UCSD-AML1 (cell line): ENCODE measurements at regions not wholly inside any gene's neighbourhood (a gene's known extent, or its start where the extent isn't known, plus 50 kb on each side); places are given as distances from the start of the nearest gene placed in this dataset.
"Not testable (repeated sequence)": the region's sequence is repeated elsewhere in the genome, so short reads cannot be mapped to it uniquely, and the experiment has no call there.

Experiments used
- DNase-seq: peaks from one replicate; lab custom pipeline; 2025; ENCODE audit not compliant: unreplicated experiment; lab: John Stamatoyannopoulos, UW

DNA sequence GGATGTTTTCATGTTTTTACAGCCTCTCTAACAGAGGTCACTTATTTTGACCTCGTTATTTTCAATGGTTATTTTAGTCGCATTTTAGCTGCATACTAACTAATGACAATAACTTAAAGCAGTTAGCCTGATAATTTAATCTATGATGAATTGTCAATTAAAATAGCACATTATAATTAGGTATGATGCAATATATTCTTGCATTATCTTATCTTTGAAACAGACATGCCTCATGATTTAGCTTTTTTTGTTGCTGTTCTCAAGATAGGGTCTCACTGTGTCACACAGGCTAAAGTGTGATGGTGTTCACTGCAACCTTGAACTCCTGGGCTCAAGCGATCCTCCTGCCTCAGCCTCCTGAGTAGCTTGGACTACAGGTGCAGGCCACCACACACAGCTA, 126.4 kb downstream of the KBTBD2 start:
- no peak for DNase-seq

DNA sequence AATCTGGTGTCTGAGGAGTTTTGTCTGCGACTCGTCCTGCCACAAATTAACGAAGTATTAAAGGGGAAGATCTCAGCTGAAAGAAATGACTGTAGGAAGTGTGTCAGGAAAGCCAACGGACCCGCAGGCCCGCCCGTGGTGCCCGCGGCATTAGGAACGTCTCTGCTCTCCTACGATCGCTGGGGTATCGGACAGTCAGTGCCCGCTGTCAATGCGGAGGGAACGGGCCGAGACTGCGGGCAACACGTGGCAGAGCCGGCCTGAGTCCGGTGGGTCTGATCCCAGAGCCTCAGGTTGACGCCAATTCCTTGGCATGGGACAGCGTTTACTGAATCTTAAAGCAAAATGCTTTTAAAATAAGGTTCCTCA, 128.7 kb downstream of the KBTBD2 start:
- no peak for DNase-seq

DNA sequence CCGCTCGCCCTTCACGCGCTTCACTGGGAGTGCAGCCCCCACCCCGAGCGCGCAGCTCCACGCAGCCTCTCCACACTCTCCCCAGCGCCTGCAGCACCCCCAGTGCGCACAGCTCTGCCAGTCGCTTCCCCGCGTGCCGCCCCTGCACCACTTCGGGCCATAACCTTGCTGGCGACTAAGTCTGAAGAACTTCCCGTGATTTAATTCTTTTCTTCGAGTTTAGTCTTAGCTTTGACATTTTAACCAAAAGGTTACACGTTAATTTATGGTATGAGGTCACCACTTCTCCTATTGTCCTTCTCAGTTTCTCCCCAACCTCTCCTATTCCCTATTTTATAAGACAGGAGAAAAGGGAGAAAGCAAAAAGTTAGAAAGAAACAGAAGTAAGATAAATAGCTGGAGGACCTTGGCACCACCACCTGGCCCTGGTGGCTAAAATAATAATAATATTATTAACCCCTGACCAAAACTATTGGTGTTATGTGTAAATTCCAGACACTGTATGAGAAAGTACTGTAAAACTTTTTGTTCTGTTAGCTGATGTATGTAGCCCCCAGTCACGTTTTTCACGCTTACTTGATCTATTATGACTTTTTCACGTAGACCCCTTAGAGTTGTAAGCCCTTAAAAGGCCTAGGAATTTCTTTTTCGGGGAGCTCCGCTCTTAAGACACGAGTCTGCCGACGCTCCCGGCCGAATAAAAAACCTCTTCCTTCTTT, 129.2 kb downstream of the KBTBD2 start:
- DNase-seq, result not testable (repeated sequence)

DNA sequence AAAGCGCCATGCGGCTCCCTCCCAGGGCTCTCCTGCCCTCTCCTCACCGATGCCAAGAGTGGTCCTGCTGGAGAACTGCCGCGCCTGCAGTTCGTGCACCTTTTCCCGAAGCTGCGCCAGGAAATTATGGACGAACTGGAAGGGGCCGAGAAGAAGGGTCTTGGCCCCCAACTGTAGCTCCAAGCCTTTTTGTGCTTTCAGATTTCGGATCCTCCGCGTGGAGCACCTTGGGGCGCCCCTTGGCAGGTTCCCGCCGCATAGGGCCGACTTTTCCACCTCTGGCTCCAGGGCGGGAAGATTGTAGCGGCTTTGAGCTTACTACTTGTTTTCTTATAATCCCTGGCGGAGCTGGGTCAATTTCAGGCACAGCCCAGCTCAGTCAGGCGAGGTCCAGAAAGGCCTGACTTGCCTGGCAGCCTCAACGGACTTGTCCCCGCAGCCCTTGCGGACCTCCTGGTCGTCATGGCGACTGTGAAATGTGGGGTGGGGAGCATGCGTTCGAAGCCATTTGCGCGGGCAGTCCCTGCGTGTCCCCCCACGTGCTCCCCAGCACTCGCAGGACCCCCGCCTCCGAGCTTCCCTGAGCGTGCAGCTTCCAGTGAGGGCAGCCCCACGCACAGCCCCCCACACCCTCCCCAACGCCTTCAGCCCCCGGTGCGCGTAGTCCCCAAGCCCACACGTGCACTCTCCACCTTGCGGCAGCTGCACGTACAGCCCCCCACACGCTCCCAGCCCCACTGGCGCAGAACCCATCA, 129.9 kb downstream of the KBTBD2 start:
- no peak for DNase-seq

DNA sequence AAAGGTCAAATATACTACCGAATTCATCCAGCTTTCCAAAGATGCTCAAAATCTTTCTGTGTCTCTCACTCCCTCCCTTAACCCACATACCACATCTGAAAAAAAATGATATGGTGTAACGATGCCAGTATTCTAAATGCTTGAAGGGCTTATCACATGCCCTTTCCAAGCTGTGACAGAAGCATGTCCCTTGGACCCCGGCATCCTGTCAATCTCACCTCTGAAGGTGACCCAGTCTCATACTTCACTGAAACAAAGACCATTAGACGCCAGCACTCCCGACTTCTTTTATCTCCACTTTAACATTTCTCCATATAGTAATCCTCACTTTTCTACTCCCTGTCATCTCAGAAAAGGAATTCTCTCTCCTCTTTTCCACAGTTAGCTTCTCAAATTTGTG, 130.8 kb downstream of the KBTBD2 start:
- DNase-seq, result not testable (repeated sequence)

DNA sequence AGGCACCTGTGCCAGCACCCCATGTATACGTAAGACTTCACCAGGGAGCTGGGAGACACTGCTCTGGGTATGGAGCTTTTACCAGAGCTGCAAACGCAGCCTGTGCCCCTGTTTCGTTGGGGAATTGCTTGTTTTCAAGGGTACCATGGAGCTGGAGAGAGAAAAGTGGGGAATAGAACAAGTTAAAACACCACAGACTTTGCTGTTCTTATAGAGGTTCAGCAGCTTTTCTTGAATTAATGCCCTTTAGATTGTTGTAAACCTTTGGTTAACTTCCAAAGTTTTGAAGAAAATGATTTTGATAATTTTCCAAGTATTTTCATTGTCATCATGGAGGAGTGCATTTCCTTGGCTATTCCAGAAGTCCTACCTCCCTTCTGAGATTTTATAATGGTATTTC, 131.7 kb downstream of the KBTBD2 start:
- DNase-seq, result not testable (repeated sequence)

DNA sequence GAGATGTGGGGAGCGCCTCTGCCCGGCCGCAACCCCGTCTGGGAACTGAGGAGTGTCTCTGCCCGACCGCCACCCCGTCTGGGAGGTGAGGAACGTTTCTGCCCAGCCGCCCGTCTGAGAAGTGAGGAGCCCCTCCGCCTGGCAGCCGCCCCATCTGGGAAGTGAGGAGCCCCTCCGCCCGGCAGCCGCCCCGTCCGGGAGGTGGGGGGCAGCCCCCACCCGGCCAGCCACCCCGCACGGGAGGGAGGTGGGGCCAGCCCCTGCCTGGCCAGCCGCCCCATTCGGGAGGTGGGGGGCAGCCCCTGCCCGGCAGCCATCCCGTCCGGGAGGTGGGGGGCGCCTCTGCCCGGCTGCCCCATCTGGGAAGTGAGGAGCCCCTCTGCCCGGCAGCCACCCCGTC, 137.7 kb downstream of the KBTBD2 start:
- not testable (repeated sequence) for DNase-seq

DNA sequence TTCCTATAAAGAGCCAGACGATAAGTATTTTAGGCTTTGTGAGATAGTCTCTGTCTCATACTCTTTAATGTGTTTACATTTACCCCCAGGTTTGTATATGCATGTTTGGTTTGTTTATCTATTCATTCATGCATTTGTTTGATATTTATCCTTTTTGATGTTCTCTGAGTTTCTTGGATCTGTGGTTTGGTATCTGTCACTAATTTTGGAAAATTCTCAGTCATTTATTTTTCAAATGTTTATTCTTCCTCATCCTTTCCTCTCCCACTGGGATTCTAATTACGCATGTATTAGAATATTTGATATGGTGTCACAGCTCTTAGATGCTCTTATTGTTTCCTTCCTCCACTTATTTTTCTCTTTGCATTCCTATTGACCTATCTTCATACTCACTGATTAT, 143.2 kb downstream of the KBTBD2 start:
- not testable (repeated sequence) for DNase-seq

DNA sequence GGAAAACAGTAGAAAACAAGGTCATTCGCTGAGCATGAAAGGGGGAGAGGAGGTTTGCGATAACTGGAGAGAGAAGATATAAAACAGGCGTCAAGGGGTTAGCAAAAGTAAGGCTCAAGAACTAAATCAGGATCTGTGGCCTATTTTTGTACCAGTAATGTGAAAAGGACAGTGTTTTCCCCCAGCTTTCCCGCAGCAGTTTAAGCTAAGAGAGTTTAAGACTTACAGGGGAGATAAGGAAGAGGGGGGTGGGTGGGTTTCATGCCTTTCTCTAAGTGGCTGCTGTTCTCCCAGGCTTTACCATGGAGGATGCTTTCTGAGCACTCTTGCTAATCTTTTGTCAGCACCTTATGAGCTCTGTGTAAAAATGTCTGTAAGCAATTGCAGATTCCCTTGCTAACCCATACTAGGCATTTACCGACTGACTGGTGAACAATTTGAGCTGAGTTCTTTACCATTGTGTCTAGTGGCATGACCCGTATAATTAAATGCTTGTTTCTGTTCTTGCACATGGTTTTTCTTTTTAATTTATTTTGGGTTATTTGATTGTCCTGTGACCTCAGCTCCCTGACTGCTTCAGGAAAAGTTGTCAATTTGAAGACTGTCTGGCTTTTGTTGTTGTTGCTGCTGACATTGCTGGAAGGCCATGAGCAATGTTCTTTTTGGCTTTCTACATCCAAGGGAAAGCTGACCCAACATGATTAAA, 144.0 kb downstream of the KBTBD2 start:
- not testable (repeated sequence) for DNase-seq

DNA sequence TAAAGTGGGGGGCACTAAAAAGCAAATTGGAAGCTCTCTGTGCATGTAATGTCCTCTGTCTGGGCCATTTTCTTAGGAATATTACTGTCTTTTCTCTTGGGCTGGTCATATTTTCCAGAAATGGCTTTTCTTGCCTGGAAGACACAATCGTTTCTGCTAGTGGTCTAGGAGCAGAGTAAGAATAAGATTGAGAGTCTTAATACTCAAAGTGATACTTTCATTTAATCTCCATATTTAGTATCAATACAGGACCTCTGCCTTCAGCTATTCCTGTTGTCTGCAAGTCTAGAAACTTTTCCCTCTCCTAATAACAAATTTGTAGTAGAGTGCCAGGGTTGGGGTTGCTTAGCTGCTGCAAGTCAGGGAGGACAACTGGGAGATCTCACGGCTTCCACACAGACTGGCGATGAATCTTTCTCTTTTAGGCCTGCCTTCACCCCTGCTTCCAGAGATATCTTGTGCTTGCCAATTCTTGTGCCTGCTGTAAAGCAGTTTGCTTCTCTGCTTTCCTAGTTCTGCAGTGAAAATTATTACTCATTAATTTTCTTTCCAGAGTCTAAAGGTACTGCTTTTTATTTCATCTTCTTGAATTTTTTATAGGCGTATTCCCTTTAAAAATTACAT, 149.6 kb downstream of the KBTBD2 start:
- not testable (repeated sequence) for DNase-seq

DNA sequence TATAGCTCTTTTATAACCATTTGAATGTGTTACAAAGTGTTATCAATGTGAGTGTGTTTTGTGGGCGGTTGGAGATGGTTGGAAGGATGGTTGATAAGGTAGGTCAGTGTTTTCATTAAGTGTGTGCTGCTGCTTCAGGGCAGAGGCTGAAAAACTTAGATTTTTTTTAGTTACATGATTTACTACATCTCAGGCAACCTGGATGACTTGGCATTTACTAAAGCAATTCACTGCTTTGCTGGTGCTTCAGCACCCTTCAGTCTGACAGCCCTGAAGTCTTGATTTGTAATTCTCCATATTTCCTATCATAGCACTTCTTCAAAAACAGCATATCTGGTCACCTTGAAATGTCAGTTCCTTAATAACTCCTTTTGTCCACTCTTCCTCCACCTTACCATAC, 151.8 kb downstream of the KBTBD2 start:
- not testable (repeated sequence) for DNase-seq

DNA sequence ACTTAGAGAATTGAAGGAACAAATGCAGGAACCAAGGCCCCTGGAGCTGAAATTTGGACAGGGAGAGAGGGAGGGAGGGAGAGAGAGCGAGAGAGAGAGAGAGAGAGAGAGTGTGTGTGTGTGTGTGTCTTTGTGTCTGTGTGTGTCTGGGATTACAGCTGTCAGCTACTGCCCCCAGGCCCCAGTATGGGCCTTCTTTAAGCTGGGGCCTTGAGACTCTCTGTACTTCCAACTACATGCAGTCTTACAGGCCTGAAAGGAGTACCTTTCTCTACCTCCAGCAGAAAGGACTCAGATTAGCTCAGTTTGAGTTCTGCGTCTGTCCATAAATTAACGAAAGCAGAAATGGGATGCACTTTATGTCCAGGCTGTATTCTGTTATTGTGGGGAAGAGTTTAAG, 153.2 kb downstream of the KBTBD2 start:
- DNase-seq, result not testable (repeated sequence)

DNA sequence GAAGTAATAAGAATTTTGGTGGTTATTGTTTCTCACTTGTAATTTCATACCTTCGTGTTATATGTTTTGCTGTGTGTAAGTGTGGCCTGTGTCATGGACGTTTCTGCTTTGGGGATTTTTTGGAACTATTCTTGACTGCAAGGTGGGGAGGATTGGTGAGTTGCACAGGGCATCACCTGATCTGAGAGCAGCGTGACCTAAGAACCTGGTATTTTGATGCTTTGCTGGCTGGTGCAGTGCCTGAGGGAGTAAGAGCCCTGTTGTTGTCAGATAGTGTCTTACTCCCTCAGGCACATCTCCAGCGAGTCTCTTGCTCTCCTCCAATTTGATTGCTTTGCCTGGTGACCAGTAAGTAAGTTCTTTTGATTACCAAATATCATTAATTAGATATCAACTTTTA, 158.8 kb downstream of the KBTBD2 start:
- not testable (repeated sequence) for DNase-seq

DNA sequence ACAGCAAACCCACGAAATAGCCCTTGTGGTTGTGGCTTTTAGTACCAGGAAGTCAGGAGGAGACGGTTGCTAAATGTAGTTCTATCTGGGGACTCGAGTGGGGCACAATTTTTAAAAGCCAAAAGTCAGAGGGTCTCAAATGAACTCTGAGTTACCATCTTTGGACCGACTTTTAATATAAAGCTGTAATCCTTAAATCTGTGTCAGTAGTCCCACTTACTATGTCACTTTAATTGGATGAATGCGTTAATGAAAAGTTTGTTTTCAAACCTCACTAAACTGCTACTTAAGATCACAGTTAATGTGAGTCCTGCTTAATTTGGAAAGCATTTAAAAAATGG, 162.3 kb downstream of the KBTBD2 start:
- DNase-seq, result not testable (repeated sequence)

DNA sequence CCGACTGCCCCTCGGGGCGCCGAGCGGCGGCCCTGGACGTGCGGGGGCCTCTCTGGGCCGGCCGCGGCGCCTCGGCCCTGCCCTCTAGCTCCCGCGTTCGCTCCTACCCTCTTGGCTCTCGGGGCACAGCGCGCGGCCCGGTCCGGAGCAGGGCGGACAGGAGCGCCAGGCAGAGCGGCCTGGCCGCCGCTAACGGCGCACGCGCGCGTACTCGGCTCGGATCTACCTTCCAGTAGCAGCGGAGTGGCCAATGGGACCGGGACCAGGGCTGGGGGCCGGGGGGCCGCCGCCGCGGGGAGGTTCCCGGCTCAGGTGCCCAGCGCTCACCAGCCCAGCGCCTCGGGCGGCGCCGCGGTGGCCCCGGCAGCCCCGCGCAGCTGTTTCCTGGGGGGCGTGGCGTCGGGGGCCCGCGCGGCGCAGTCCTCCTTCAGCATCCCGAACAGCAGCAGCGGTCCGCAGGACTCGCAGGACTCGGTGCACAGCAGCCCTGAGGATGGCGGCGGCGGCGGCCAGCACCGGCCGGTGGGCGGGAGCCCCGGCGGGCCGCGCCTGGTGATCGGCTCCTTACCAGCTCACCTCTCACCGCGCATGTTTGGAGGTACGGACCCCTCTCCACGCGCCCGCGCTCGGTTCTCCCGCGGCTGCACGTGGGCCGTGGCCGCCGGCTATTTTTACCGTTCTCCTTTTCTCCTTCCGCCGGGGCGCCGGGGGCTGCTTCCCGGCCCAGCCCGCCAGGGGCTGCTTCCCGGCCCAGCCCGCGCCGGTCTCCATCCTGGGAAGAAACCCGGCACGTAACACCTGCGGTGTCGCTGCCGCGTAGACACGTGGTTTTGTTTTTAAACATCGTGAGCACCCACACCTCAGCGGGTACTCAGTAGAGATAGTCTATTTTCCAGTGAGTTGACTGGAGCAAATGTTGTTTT, 162.9 kb downstream of the KBTBD2 start:
- peak; percentile 58 for DNase-seq

DNA sequence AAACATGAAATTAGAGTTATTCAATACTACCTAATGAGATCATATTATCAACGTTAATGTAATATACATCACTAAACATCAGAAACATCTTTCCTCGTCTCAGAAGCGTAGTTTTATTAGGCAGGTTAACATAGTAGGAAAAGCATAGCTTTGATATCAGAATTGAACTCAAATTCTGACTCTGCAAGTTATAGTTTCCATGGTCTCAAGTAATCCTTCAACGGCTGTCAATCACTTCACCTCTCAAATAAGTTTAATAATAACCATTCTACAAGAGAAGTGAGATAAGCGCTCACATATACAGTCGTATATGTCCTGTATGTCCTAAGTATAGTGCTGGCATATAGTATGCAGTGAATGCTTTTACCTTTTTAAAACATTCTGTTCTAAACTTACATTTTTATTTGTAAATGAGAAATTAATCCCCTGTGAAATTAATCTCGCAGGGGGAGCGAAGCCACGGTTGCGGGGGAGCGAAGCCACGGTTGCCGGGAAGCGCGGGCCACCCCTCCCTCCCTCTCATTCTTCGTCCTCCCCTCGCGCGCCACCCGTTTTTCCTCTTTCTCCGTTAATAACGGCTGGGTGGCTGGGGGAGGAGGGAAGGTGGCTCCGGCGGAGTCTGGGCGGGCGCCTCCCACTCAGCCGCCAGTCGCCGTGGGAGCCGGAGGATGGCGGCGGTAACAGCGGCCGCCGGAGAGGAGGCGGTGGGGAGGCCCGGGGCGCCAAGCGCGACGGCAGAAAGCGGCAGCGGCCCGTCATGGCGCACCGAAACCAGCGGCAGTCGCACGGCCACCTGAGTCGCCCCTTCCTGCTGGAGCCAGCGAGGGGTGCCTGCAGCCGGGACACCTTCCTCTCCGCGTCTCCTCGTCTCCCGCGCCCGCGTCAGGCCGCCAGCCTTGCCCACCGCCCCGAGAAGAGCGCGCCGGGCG, 163.8 kb downstream of the KBTBD2 start:
- peak; percentile 34 for DNase-seq

DNA sequence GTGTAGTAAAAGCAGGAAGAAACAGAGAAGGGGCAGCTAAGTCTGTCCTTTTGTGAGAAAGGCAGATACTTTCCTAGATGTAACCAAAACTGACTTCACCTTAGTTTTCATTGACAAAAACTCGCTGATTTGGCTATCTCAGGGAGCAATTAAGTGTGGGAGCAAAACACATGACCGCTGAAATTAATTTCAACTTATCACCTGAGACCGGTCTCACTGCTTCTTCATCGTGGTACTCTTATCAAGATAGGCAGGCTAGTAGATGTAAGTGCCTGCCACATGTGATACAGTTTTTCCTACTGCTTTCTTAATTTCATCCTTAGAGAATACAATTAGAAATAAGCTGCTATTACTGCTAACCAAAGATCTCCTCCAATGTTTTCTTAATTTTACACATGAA, 168.7 kb downstream of the KBTBD2 start:
- DNase-seq, result not testable (repeated sequence)

DNA sequence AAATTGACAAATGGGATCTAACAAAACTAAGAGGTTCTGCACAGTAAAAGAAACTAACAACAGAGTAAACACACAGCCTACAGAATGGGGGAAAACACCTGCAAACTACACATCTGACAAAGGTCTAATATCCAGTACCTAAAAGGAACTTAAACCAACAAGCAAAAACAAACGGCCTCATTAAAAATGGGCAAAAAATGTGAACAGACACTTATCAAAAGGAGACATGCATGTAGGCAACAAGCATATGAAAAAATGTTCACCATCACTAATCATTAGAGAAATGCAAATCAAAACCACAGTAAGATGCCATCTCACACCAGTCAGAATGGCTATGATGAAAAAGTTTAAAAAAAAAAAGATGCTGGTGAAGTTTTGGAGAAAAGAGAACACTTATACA, 197.4 kb downstream of the KBTBD2 start:
- DNase-seq, result no peak
